BE2C (cell line): ENCODE measurements at regions not wholly inside any gene's neighbourhood (a gene's known extent, or its start where the extent isn't known, plus 50 kb on each side); places are given as distances from the start of the nearest gene placed in this dataset.
"Not testable (repeated sequence)": the region's sequence is repeated elsewhere in the genome, so short reads cannot be mapped to it uniquely, and the experiment has no call there.

Experiments used
- DNase-seq: peaks from one replicate; pipeline ENCODE4 v3.0.0-alpha.2; 2020
- H3K27me3 ChIP-seq: fragments of 250-450 bp; sonication (Bioruptor Pico); 2 replicates; pipeline ENCODE4 v1.5.1; 2020; ENCODE audit warnings: mild to moderate bottlenecking
- H3K36me3 ChIP-seq: fragments of 250-450 bp; sonication (Bioruptor Pico); 2 replicates; pipeline ENCODE4 v1.5.1; 2020; ENCODE audit warnings: mild to moderate bottlenecking
- H3K4me1 ChIP-seq: fragments of 250-450 bp; sonication (Bioruptor Pico); 2 replicates; pipeline ENCODE4 v1.5.1; 2020
- H3K4me3 ChIP-seq: 2 replicates; pipeline ENCODE4 v1.5.1; 2011; ENCODE audit warnings: low read depth, low read length
- H3K9me3 ChIP-seq: fragments of 250-450 bp; sonication (Bioruptor Pico); 2 replicates; pipeline ENCODE4 v1.5.1; 2020
- CTCF ChIP-seq: IDR thresholded peaks from 2 replicates; pipeline ENCODE4 v1.5.1; 2012; ENCODE audit warnings: mild to moderate bottlenecking, low read depth, low read length

DNA sequence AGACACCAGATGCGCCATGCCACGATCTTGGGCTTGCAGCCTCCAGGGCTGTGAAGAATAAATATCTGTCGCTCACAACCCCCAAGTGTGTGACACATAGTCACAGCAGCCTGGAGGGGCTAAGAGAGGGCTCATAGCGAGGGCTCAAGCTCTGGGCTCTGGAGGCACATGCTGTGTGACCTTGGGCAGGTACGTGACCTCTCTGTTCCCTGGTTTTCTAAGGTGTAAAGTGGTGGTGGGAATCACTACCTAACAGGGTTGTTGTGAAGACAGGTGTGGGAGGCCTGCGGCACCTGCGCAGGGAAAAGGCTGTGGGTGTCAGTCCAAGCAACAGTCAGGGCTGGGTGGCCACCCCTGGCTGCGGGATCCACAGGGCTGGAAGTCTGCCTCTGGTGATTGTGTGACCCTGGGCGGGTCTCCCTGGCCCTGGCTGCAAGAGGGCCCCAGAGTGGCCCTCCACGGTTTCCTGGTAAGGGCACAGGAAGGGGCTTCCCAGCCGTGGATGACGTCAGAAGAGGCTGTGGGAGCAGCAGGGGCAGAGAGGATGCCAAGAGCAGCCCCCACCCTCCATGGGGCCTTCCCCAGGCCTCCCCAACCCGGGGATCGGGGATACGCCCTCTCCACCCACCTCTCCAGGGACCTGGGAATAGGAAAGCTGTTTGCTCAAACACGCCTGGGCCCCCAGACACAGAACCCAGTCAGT is 218.8 kb upstream of the SGCG start:
- Histone ChIP-seq H3K9me3 (no peaks in the 10 kb centered on the region), H3K4me1 (no peaks in the 10 kb centered on the region), H3K27me3 (no peaks in the 10 kb centered on the region), H3K4me3 (no peak overlapping the region), H3K36me3 (no peaks in the 10 kb centered on the region)
- no peak for DNase-seq
- TF ChIP-seq CTCF = no peak

DNA sequence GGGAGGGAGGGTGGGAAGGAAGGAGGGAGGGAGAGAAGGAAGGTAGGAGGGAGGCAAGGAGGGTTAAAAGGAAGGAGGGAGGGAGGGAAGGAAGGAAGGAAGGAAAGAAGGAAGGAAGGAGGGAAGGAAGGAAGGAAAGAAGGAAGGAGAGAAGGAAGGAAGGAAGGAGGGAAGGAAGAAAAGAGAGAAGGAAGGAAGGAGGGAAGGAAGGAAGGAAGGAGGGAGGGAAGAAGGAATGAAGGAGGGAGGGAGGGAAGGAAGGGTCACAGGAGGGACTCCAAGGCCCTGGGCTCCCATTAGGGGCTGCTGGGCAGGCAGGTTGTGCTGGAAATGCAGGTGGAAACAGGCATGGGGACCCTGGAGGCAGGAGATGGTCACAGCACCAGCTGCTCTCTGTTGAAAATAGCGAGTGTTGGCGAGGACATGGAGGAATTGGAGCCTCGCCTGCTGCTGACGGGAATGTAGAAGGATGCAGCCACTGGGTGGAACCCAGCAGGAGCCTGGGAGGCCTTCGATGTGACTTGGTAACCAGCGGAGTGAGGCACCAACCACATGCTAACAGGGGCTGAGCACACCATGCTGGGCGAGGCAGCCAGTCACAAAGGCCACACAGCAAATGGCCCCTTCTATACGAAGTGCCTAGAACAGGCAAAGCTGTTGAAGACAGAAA is 217.3 kb upstream of the SGCG start:
- H3K4me3 ChIP-seq, H3K36me3 ChIP-seq, H3K9me3 ChIP-seq, DNase-seq, H3K27me3 ChIP-seq, H3K4me1 ChIP-seq: not testable (repeated sequence)

- TF ChIP-seq CTCF = no peak
- H3K27me3 ChIP-seq = no peaks in the 10 kb centered on the region
- DNase-seq = peak; percentile 42
These were observed 216.4 kb upstream of the SGCG start for GRCh38 chr13:22964245-22964966.

DNA sequence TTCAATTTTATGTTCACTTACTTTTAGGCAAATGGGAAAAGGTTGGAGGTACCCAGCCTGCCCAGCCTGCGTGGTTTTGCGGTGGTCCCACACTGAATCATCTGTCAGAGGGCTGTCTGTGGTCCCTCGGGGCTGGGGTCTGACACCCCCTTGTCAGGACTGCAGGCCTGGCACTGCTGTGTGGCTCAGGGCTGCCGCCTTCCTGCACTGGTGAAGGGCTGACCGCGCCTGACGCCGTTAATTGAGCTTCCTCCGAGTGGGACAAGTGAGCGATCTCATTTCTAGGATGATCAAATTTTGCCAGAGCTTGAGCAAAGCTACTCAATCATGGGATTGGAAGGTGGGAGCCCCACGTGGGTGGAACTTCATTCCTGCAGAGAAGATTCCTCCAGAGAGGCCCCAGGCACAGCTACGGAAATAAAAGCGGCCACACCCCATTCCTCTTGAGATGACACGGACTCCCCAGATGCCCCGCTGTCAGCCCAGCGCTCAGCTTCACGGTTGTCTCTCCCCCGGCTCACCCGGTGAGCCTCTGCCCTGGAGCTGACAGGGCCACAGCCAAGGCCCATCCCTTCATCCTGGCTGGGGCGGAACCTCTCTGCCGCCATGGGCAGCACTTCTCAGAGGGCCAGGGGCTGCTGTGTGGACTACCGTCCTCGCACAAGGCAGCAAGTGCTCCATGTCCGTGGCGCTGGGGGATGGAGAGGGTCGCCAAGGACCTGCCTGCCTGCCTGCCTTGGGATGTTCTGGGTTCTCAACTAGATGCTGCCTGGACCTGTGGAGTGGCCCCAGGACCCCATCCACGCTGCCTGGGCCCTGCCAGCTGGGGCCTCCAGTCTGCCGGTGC is 215.5 kb upstream of the SGCG start:
- not testable (repeated sequence) for H3K27me3 ChIP-seq, DNase-seq, H3K9me3 ChIP-seq, H3K4me1 ChIP-seq, H3K36me3 ChIP-seq, H3K4me3 ChIP-seq

More at GRCh38 chr13:22964245-22964966, 216.4 kb upstream of the SGCG start:
- no peak overlapping the region for H3K4me3 ChIP-seq
- H3K36me3 ChIP-seq = no peaks in the 10 kb centered on the region
- no peaks in the 10 kb centered on the region for H3K4me1 ChIP-seq
- H3K9me3 ChIP-seq = no peaks in the 10 kb centered on the region

DNA sequence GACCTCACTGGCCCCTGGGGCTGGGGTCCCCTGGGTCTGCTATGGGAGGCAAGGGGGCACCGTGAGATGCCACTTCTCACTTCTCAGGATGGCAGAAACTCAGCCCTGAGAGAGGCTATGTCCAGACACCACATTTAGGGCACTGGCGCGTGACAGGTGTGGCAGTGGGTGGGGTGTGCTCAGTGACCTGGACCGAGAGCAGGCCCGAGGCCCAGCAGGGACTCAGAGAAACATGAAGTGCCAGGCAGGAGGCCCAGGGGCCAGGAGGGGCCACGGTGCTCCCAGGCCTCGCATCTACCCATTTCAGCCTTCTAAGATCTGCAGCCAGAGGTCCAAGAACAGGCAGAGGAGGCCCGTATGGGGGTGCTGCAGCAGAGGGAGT is 214.9 kb upstream of the SGCG start:
- H3K9me3 ChIP-seq, DNase-seq, H3K4me1 ChIP-seq, H3K27me3 ChIP-seq, H3K4me3 ChIP-seq, H3K36me3 ChIP-seq: not testable (repeated sequence)

DNA sequence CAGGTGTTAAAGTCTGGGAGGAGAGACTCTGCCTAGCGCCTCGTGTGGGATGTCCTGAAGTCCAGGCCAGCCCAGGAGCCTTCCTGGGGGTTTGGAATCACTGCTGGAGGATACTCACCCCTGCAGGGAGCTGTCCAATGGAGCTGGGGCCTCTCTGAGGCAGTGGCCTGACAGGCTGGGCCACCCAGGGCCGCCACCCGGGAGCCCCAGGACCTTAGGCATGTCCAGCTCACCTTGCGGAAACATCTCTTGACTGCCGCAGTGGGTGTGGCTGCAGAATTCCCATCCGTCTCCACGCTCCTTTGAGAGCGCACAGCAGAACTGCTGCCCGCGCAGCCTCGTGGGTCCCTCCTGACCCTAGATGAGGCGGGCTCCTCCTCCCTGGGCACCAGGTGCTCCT is 214.0 kb upstream of the SGCG start:
- not testable (repeated sequence) for H3K9me3 ChIP-seq, H3K36me3 ChIP-seq, DNase-seq, H3K27me3 ChIP-seq, H3K4me3 ChIP-seq, H3K4me1 ChIP-seq

DNA sequence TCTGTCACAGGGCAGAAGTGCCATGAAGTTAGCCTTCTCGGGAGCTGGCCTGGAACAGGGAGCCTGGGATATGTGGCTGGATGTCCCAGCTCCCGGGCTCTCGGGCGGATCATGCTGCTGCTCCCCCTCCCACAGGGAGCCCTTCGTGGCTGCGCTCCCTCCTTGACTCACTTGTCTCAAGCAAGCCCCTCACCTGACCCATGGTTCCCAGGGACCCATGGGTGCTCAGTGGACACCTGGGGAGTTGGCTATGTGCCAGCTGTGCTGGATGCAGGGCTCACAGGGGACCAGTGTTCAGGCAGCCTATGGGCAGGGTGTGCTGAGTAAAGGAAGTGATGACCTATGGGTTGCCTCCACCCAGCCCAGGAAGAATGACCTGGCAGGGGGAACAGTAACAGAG is 213.1 kb upstream of the SGCG start:
- TF ChIP-seq CTCF = no peak
- DNase-seq = no peak
- Histone ChIP-seq H3K4me1 (no peaks in the 10 kb centered on the region), H3K36me3 (no peaks in the 10 kb centered on the region), H3K9me3 (no peaks in the 10 kb centered on the region), H3K27me3 (no peaks in the 10 kb centered on the region), H3K4me3 (no peak overlapping the region)
